ENCODE measurements at regions not wholly inside any gene's neighbourhood (a gene's known extent, or its start where the extent isn't known, plus 50 kb on each side); places are given as distances from the start of the nearest gene placed in this dataset.

- no peak overlapping the region for H3K27ac Mint-ChIP-seq
- no peak overlapping the region for H3K4me3 Mint-ChIP-seq (ENCODE audit: low read depth)
- no peaks in the 10 kb centered on the region for H3K27me3 Mint-ChIP-seq (ENCODE audit: low read depth)
- H3K4me1 Mint-ChIP-seq (ENCODE audit: low read depth), result no peaks in the 10 kb centered on the region
- DNase-seq (ENCODE audit: low spot score), result no peak
- no peaks in the 10 kb centered on the region for H3K9me3 Mint-ChIP-seq
- intact Hi-C loops (cut with micrococcal nuclease), result no loop called here
- H3K36me3 Mint-ChIP-seq (ENCODE audit: low read depth), result no peaks in the 10 kb centered on the region
Observed at GRCh38 chr2:5995832-5996231, 303.6 kb downstream of the SOX11 start.

- Mint-ChIP-seq H3K27me3 (ENCODE audit: low read depth) (no peaks in the 10 kb centered on the region), H3K9me3 (no peaks in the 10 kb centered on the region), H3K4me1 (ENCODE audit: low read depth) (no peaks in the 10 kb centered on the region), H3K4me3 (ENCODE audit: low read depth) (no peak overlapping the region), H3K27ac (no peak overlapping the region), H3K36me3 (ENCODE audit: low read depth) (no peaks in the 10 kb centered on the region)
- no peak for DNase-seq (ENCODE audit: low spot score)
- intact Hi-C loops (cut with micrococcal nuclease), result no loop called here
Observed at GRCh38 chr2:6008186-6008585, 316.0 kb downstream of the SOX11 start.

GRCh38 chr2:6008726-6009125 lies 316.5 kb downstream of the SOX11 start:
- no peaks in the 10 kb centered on the region for H3K36me3 Mint-ChIP-seq (ENCODE audit: low read depth)
- intact Hi-C loops (cut with micrococcal nuclease), result no loop called here
- H3K27ac Mint-ChIP-seq, result no peak overlapping the region
- no peak overlapping the region for H3K4me3 Mint-ChIP-seq (ENCODE audit: low read depth)
- H3K27me3 Mint-ChIP-seq (ENCODE audit: low read depth), result no peaks in the 10 kb centered on the region
- no peaks in the 10 kb centered on the region for H3K4me1 Mint-ChIP-seq (ENCODE audit: low read depth)
- no peaks in the 10 kb centered on the region for H3K9me3 Mint-ChIP-seq
- DNase-seq (ENCODE audit: low spot score), result no peak

GRCh38 chr2:6010163-6010562 lies 318.0 kb downstream of the SOX11 start:
- intact Hi-C loops (cut with micrococcal nuclease), result no loop called here
- Mint-ChIP-seq H3K27me3 (ENCODE audit: low read depth) (no peaks in the 10 kb centered on the region), H3K27ac (no peak overlapping the region), H3K36me3 (ENCODE audit: low read depth) (no peaks in the 10 kb centered on the region), H3K4me1 (ENCODE audit: low read depth) (no peaks in the 10 kb centered on the region), H3K4me3 (ENCODE audit: low read depth) (no peak overlapping the region), H3K9me3 (no peaks in the 10 kb centered on the region)
- DNase-seq (ENCODE audit: low spot score), result no peak

GRCh38 chr2:6011921-6012320 lies 319.7 kb downstream of the SOX11 start:
- no peak overlapping the region for H3K4me3 Mint-ChIP-seq (ENCODE audit: low read depth)
- H3K27ac Mint-ChIP-seq, result no peak overlapping the region
- H3K9me3 Mint-ChIP-seq, result no peaks in the 10 kb centered on the region
- no peak for DNase-seq (ENCODE audit: low spot score)
- no peaks in the 10 kb centered on the region for H3K27me3 Mint-ChIP-seq (ENCODE audit: low read depth)
- no peaks in the 10 kb centered on the region for H3K4me1 Mint-ChIP-seq (ENCODE audit: low read depth)
- intact Hi-C loops (cut with micrococcal nuclease), result no loop called here
- no peaks in the 10 kb centered on the region for H3K36me3 Mint-ChIP-seq (ENCODE audit: low read depth)

GRCh38 chr2:6017736-6018286 lies 325.6 kb downstream of the SOX11 start:
- no peak for DNase-seq (ENCODE audit: low spot score)
- Mint-ChIP-seq H3K4me1 (ENCODE audit: low read depth) (no peaks in the 10 kb centered on the region), H3K27me3 (ENCODE audit: low read depth) (no peaks in the 10 kb centered on the region), H3K27ac (no peak overlapping the region), H3K4me3 (ENCODE audit: low read depth) (no peak overlapping the region), H3K9me3 (no peaks in the 10 kb centered on the region), H3K36me3 (ENCODE audit: low read depth) (no peaks in the 10 kb centered on the region)
- intact Hi-C loops (cut with micrococcal nuclease), result no loop called here

- H3K27me3 Mint-ChIP-seq (ENCODE audit: low read depth), result no peaks in the 10 kb centered on the region
- no peaks in the 10 kb centered on the region for H3K36me3 Mint-ChIP-seq (ENCODE audit: low read depth)
- H3K4me3 Mint-ChIP-seq (ENCODE audit: low read depth), result no peak overlapping the region
- H3K9me3 Mint-ChIP-seq, result no peaks in the 10 kb centered on the region
- no peak for DNase-seq (ENCODE audit: low spot score)
- intact Hi-C loops (cut with micrococcal nuclease), result no loop called here
- H3K4me1 Mint-ChIP-seq (ENCODE audit: low read depth), result no peaks in the 10 kb centered on the region
- no peak overlapping the region for H3K27ac Mint-ChIP-seq
Observed at GRCh38 chr2:6024229-6024628, 332.0 kb downstream of the SOX11 start.

GRCh38 chr2:6024784-6025183 lies 332.6 kb downstream of the SOX11 start:
- no peaks in the 10 kb centered on the region for H3K36me3 Mint-ChIP-seq (ENCODE audit: low read depth)
- DNase-seq (ENCODE audit: low spot score), result no peak
- no peaks in the 10 kb centered on the region for H3K9me3 Mint-ChIP-seq
- no peaks in the 10 kb centered on the region for H3K27me3 Mint-ChIP-seq (ENCODE audit: low read depth)
- no peaks in the 10 kb centered on the region for H3K4me1 Mint-ChIP-seq (ENCODE audit: low read depth)
- intact Hi-C loops (cut with micrococcal nuclease), result no loop called here
- no peak overlapping the region for H3K4me3 Mint-ChIP-seq (ENCODE audit: low read depth)
- H3K27ac Mint-ChIP-seq, result no peak overlapping the region

- no peaks in the 10 kb centered on the region for H3K4me1 Mint-ChIP-seq (ENCODE audit: low read depth)
- intact Hi-C loops (cut with micrococcal nuclease), result no loop called here
- no peak overlapping the region for H3K27ac Mint-ChIP-seq
- H3K36me3 Mint-ChIP-seq (ENCODE audit: low read depth), result no peaks in the 10 kb centered on the region
- DNase-seq (ENCODE audit: low spot score), result no peak
- no peaks in the 10 kb centered on the region for H3K27me3 Mint-ChIP-seq (ENCODE audit: low read depth)
- H3K4me3 Mint-ChIP-seq (ENCODE audit: low read depth), result no peak overlapping the region
- no peaks in the 10 kb centered on the region for H3K9me3 Mint-ChIP-seq
Observed at GRCh38 chr2:6025391-6025790, 333.2 kb downstream of the SOX11 start.

- DNase-seq (ENCODE audit: low spot score), result no peak
- Mint-ChIP-seq H3K27ac (no peak overlapping the region), H3K4me3 (ENCODE audit: low read depth) (no peak overlapping the region), H3K4me1 (ENCODE audit: low read depth) (no peaks in the 10 kb centered on the region), H3K9me3 (no peaks in the 10 kb centered on the region), H3K27me3 (ENCODE audit: low read depth) (no peaks in the 10 kb centered on the region), H3K36me3 (ENCODE audit: low read depth) (no peaks in the 10 kb centered on the region)
- intact Hi-C loops (cut with micrococcal nuclease), result no loop called here
Observed at GRCh38 chr2:6027066-6027465, 334.9 kb downstream of the SOX11 start.

GRCh38 chr2:6031200-6031867 lies 339.1 kb downstream of the SOX11 start:
- H3K4me1 Mint-ChIP-seq (ENCODE audit: low read depth), result no peaks in the 10 kb centered on the region
- no peaks in the 10 kb centered on the region for H3K9me3 Mint-ChIP-seq

GRCh38 chr2:6036211-6036610 lies 344.0 kb downstream of the SOX11 start:
- intact Hi-C loops (cut with micrococcal nuclease), result no loop called here
- H3K36me3 Mint-ChIP-seq (ENCODE audit: low read depth), result no peaks in the 10 kb centered on the region
- H3K4me3 Mint-ChIP-seq (ENCODE audit: low read depth), result no peak overlapping the region
- no peaks in the 10 kb centered on the region for H3K27me3 Mint-ChIP-seq (ENCODE audit: low read depth)
- no peak overlapping the region for H3K27ac Mint-ChIP-seq
- H3K9me3 Mint-ChIP-seq, result no peaks in the 10 kb centered on the region
- no peaks in the 10 kb centered on the region for H3K4me1 Mint-ChIP-seq (ENCODE audit: low read depth)
- no peak for DNase-seq (ENCODE audit: low spot score)

More at GRCh38 chr2:6031200-6031867, 339.1 kb downstream of the SOX11 start:
- Mint-ChIP-seq H3K4me3 (ENCODE audit: low read depth) (no peak overlapping the region), H3K27me3 (ENCODE audit: low read depth) (no peaks in the 10 kb centered on the region), H3K36me3 (ENCODE audit: low read depth) (no peaks in the 10 kb centered on the region), H3K27ac (no peak overlapping the region)
- DNase-seq (ENCODE audit: low spot score), result no peak
- intact Hi-C loops (cut with micrococcal nuclease), result no loop called here

GRCh38 chr2:6043238-6043637 lies 351.1 kb downstream of the SOX11 start:
- H3K9me3 Mint-ChIP-seq, result peaks cover 9% of the 10 kb centered on the region
- H3K27ac Mint-ChIP-seq, result no peak overlapping the region
- no peaks in the 10 kb centered on the region for H3K36me3 Mint-ChIP-seq (ENCODE audit: low read depth)
- no peak overlapping the region for H3K4me3 Mint-ChIP-seq (ENCODE audit: low read depth)
- H3K4me1 Mint-ChIP-seq (ENCODE audit: low read depth), result no peaks in the 10 kb centered on the region
- intact Hi-C loops (cut with micrococcal nuclease), result no loop called here
- H3K27me3 Mint-ChIP-seq (ENCODE audit: low read depth), result no peaks in the 10 kb centered on the region
- DNase-seq (ENCODE audit: low spot score), result no peak

GRCh38 chr2:6052649-6053048 lies 360.5 kb downstream of the SOX11 start:
- peaks cover 6% of the 10 kb centered on the region for H3K9me3 Mint-ChIP-seq
- H3K27me3 Mint-ChIP-seq (ENCODE audit: low read depth), result no peaks in the 10 kb centered on the region
- H3K36me3 Mint-ChIP-seq (ENCODE audit: low read depth), result no peaks in the 10 kb centered on the region
- no peaks in the 10 kb centered on the region for H3K4me1 Mint-ChIP-seq (ENCODE audit: low read depth)
- intact Hi-C loops (cut with micrococcal nuclease), result no loop called here
- no peak for DNase-seq (ENCODE audit: low spot score)
- H3K27ac Mint-ChIP-seq, result no peak overlapping the region
- no peak overlapping the region for H3K4me3 Mint-ChIP-seq (ENCODE audit: low read depth)
